GM23338 (cell line): ENCODE measurements at regions not wholly inside any gene's neighbourhood (a gene's known extent, or its start where the extent isn't known, plus 50 kb on each side); places are given as distances from the start of the nearest gene placed in this dataset.

Experiments used
- CTCF ChIP-seq, 2 experiments: fragments of 200-600 bp in 1 of 2; sonication (generic) in 1 of 2; conservative IDR thresholded peaks; 2 replicates each; pipeline versions ENCODE4 v1.5.1 to v1.6.1; 2016 to 2017; ENCODE audit warnings: antibody characterized with exemption in 2 of 2, low read depth in 2 of 2, mild to moderate bottlenecking in 2 of 2, moderate library complexity in 1 of 2
- POLR2AphosphoS5 ChIP-seq: IDR thresholded peaks from 2 replicates; pipeline ENCODE4 v1.6.1; 2016; ENCODE audit warnings: antibody characterized with exemption, low read depth

GRCh38 chr12:24066097-24066496 is 116.6 kb upstream of the SOX5 start:
- no peak for TF ChIP-seq POLR2AphosphoS5
- TF ChIP-seq CTCF (conservative IDR thresholded peaks at IDR 0.05; ENCODE audit: low read depth in 2 of 2) = no peak
